HG03432 (cell line): ENCODE measurements at regions not wholly inside any gene's neighbourhood (a gene's known extent, or its start where the extent isn't known, plus 50 kb on each side); places are given as distances from the start of the nearest gene placed in this dataset.
"Not testable (repeated sequence)": the region's sequence is repeated elsewhere in the genome, so short reads cannot be mapped to it uniquely, and the experiment has no call there.

Source experiments
- ATAC-seq: cut with Tn5 transposase; IDR thresholded peaks from one replicate; pipeline ENCODE4 v1.9.1; 2021; ENCODE audit warnings: mild to moderate bottlenecking, moderate library complexity; ENCODE audit not compliant: unreplicated experiment

DNA sequence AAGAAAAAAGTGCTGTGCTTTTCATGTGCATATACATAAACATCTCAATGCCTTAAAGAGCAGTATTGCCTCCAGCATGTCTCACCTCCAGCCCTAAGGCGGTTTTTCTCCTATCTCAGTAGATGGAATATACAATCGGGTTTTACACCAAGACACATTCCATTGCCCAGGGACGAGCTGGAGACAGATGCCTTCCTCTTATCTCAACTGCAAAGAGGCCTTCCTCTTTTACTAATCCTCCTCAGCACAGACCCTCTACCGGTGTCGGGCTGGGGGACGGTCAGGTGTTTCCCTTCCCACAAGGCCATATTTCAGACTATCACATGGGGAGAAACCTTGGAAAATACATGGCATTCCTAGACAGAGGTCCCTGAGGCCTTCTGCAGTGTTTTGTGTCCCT is 385.3 kb downstream of the AMY1C start:
- not testable (repeated sequence) for ATAC-seq

DNA sequence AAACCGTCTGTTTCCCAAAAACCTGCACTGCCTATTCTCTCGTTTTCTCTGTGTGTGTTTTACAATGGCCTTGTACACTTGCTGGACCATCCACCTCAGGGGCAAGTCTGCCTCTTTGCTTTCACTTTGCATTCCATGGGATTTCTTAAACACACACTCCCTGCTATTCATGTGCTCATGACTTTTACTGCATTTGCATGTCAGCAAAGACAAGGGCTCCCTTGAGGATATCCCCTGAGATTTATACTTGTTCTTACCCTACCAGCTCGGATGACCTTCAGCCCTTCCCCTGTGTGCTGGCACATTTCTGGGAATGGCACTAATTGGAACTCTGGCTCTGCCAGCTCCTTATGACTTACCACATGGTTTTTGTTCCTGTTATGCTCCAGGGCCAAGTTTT is 386.9 kb downstream of the AMY1C start:
- ATAC-seq = no peak

DNA sequence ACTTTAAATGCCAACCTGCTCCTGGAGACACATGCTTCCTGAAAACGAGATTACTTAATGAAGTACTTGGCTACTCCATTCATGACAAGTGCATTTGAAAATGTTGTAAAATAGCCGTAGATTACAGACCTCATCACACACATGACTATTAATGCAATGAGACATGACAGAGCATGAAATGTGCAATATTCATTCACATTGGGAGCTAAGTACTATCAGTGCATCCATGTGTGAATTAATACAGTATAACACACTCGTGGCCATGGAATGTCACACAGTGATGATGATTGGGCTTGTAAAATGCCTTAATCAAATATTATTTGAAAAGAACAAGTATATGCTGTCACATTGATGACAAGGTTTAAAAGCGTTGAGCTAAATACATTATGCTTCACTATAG is 407.0 kb downstream of the AMY1C start:
- ATAC-seq = no peak

DNA sequence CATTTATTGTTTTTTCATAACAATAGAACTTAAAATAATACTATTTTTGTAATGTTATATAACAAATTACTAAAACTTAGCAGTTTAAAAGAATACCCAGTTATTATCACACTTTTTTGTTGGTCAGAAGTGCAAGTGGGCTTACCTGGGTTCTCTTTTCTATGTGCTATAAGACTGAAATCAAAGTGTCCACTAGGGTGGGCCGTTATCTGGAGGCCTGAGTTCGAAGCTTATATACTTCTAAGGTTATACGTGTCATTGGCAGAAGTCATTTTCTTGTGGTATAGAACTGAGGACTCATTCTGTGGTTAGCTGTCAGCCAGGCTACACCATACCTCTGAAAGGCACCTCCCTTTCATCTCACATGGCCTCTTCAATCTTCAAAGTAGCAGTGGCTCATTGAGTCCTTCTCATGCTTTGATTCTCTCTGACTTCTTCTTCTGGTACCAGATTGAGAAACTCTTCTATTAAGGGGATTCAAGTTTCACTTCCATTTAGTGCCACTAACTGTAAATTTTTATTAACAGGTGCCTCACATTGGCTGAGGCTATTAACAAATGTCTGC is 414.3 kb downstream of the AMY1C start:
- no peak for ATAC-seq

DNA sequence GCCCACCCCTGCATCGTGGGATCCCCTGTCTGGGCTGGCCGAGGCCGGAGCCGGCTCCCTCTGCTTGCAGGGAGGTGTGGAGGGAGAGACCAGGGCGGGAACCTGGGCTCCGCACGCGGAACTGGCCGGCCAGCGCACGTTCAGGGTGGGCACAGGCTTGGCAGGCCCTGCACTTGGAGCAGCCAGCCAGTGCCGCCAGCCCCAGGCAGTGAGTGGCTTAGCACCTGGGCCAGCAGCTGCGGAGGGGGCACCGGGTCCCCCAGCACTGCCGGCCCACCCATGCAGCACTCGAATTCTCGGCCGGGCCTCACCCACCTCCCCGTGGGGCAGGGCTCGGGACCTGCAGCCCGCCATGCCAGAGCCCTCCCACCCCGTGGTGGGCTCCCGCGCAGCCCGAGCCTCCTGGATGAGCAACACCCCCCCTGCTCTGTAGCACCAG is 422.6 kb downstream of the AMY1C start:
- no peak for ATAC-seq

DNA sequence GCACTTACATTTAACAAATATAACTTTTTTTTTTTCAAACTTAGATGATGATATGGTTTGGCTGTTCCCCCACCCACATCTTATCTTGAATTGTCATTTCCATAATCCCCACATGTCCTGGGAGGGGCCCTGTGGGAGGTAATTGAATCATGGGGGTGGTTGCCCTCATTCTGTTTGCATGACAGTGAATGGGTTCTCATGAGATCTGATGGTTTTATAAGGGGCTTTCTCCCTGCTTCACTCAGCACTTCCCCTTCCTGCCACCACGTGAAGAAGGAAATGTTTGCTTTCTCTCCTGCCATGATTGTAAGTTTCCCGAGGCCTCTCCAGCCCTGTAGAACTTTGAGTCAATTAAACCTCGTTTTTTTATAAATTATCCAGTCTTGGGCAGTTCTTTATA is 432.6 kb downstream of the AMY1C start:
- ATAC-seq = no peak

DNA sequence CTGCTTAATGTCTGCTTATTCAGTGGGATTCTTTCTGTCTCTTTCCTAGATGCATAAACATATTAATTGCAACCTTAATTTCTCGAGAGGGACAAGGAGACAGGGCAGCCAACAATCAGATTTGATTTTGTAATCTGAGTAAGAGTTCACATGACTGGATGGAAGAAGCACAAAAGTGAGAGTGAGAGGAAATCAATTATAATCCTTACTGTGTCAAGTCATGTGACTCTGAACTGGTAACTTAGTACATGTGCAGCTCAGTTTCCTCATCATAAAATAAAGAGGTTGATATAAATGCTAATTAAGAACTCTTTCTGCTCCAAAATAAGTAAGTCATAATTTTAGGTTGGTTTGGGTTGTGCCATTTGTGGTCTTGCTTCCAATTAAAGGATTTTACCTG is 439.5 kb downstream of the AMY1C start:
- no peak for ATAC-seq

DNA sequence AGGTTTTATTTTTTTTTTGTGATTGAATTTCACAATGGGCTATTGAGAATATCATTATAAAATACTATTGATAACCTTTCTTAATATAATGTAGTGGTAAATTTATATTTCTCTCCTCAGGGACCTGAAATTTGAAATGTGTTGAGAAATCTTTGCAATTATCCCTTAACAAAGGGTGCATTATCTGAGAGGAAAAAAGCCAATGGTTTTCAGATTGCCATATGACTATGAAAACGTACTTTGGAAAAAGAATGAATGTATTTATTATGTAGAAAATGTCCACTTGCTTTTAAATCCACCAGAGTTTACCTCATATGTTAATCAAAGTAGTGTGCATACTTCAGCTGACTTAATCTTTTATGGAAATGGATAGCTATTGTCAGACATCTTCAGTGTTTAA is 441.1 kb downstream of the AMY1C start:
- no peak for ATAC-seq

DNA sequence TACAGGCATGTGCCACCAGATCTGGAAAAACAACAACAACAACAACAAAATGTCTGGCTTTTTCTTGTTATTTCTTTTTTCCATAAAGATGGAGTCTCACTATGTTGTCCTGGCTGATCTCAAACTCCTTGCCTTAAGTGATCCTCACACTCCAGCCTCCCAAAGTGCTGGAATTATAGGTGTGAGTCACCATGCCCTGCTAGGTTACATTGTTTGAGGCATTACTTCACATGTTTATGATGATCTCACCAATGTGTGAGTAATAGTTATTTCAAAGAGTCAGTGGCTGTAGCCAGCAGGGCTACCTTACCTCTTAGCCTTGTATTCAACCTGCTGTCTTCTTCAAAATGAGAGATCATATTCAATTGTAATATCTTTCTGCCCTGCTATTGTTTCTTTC is 445.7 kb downstream of the AMY1C start:
- ATAC-seq = no peak

DNA sequence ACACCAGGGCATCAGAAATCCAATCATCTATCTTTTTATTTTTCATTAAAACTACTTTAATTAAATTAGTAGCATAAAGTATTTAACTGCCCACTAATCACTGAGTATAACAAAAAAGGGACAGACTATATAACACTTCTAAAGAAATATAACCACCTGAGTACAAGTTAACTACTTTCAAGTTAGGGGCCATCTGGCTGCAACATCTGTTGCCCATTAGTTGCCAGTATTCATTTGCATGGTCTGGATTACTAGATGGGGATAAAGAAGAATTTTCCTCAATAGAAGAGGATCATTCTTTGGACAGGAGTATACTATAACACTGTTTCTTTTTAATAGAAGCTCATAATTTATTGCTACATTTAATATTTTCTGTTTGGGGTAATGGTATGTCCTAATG is 446.4 kb downstream of the AMY1C start:
- no peak for ATAC-seq

DNA sequence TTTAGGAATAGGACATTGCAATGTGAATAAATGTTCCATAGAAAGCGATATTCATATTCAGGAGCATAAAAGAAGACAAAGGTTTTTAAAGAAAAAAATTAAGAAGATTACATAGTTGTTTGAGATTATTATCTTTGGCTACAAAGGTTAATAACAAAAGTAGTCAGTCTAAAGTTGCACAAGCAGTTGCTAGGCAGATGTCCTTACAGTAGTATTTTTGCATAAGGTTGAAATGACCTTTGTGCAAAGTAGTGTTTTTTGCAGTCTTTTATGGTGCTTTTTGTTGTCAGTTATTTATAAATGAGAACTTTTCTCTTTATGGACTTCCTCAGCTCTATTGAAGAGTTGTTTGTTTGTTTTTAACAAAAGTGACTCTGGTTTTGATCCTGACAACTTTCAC is 447.8 kb downstream of the AMY1C start:
- ATAC-seq = no peak

DNA sequence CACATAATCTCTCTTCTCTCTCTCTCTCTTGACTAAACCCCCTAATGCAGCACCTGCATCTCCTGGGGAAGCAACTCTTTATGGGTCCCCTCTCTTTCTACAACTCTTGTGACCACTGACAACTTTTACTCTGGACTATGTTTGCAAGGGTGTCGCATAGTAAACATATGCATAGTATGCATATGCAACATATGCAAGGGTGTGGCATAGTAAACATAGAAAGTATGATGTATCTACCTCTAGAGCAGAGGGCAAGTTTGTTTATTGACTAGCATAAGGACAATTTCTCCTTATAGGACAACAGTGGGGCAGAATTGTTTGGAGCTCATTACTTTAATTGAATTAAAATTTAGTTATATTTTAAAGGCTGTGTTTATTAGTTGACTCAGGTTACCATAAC is 462.5 kb downstream of the AMY1C start:
- no peak for ATAC-seq

DNA sequence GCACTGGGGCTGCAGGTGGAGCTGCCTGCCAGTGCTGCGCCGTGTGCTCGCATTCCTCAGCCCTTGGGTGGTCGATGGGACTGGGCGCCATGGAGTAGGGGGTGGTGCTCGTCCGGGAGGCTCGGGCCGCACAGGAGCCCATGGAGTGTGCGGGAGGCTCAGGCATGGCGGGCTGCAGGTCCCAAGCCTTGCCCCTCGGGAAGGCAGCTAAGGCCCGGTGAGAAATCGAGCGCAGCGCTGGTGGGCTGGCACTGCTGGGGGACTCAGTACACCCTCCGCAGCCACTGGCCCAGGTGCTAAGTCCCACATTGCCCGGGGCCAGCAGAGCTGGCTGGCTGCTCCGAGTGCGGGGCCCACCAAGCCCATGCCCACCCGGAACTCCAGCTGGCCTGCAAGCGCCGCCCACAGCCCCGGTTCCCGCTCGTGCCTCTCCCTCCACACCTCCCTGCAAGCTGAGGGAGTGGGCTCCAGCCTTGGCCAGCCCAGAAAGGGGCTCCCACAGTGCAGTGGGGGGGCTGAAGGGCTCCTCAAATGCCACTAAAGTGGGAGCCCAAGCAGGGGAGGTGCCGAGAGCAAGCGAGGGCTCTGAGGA is 467.8 kb downstream of the AMY1C start:
- ATAC-seq = not testable (repeated sequence)

DNA sequence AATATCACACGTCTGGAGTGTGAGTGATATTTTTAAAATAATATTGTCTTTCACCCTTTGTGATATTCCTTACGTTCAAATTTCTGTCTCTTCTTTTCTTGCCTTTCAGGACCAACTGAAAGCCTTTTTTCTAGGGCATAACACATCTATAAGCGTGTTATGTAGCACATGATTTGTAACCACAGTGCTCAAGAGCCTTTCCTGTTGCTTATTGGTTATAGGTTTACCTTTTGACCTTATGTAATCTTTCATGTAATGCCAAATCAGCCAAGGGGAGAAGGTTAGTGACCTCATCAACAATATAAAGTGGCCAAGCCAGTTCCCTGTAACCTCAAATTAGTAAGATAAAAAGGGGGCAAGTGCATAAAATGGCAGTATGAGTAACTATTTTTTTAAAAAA is 480.2 kb downstream of the AMY1C start:
- ATAC-seq = no peak

DNA sequence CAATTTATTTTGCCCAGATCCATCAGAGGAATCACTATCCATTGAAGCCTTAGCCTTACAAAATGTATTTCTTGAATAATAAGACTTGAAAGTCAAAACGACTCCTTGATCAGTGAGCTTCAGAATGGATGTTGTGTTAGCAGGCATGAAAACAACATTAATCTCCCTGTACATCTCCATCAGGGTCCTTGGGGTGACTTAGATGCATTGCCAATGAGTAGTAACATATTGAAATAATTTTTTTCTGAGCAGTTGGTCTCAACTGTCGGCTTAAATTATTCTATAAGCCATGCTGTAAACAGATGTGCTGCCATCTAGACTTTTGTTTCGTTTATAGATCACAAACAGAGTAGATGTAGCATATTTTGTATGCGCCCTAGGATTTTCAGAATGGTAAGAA is 482.0 kb downstream of the AMY1C start:
- ATAC-seq = no peak

DNA sequence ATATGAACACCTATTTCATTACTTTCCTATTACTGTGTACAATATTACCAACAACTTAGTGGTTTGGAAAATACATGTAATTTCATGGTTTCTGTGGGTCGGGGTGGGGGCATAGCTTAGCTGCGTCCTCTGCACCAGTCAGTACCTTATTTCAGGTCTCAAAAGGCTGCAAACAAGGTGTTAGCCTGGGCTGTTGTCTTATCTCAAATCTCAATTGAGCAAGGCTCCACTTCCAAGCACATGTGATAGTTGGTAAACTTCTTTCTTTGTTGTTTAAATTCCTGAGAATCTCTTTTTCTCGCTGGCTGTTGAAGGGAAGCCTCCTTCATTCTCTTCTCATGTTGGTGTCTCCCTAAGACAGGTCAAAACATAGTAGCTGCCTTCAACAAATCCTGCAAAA is 485.4 kb downstream of the AMY1C start:
- ATAC-seq = no peak

DNA sequence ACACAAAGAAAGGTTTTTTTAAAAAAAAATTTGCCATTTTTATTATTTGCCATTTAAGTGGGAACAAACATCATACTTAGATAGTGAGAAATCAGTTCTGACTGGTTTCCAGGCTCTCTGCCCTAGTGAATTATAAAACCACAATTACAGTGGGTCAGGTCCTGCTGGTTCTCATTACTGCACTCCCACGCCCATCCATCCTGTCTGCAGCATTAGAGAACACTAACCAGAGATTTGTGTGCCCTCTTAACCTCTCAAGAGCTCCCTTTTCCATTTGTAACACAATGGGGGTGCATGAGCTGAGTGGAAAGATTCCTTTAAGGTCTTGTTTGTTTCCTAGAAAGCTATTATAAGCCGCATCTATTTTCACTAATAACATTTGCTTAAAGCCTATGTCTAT is 489.3 kb downstream of the AMY1C start:
- no peak for ATAC-seq

DNA sequence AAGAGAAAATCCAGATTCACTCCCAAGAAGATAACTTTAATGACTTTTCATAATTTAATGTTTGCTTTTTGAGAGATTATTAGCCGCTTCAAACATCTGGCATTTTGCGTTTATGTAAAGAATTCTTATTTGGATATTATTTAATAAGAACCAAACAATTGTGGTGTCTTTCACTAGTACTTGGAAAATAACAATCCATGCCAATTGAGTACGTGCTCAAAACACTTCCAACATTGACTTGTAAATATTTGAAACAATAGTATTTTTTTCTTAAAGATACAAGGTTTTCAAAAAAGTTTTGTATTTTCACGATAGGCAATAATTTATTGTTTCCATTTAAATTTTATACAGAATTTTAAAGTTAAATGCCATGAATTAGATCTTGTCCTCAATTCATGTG is 498.7 kb downstream of the AMY1C start:
- no peak for ATAC-seq

DNA sequence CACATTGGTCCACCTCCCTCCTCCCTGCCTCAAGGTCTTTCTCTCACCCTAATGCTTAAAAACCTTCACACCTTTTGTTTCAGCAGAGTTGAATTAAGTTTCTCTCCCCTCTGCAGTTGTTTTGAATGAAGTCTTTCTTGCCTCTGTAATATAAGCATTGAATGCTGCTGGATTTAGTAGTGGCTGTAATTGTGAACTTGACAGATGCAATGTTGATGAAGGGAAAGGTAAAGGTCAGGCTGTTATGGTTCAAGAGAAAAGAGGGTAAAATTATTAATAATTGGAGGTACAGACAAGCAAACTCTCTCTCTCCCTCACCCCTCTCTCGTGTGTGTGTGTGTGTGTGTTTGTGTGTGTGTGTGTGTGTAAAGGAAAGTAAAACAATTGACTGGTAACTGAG is 509.8 kb downstream of the AMY1C start:
- ATAC-seq = no peak

DNA sequence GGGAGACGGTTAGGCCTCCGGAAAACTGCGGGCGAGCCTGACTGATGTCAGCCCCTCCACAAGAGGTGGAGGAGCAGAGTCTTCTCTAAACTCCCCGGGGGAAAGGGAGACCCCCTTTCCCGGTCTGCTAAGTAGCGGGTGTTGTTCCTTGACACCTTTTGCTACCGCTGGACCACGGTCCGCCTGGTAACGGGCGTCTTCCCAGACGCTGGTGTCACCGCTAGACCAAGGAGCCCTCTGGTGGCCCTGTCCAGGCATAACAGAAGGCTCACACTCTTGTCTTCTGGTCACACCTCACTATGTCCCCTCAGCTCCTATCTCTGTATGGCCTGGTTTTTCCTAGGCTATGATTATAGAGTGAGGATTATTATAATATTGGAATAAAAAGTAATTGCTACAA is 513.4 kb downstream of the AMY1C start:
- not testable (repeated sequence) for ATAC-seq

DNA sequence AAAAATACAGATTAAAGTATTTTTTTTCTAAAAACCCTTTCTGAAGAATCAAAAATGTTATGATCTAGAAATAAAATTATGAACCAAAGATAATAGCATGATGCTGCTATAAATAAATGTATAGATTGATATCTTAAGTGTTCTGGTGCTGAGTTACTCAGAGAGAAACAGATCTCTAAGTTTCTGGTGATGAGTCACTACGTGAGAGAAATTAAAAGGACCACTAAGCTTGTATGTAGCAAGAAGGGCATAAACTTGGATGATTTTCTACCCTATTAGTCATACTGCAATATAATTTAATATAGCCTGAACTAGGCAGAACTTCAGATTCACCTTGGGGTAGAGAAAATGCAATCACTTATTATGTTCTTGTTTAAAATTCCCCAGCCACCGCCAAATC is 514.8 kb downstream of the AMY1C start:
- ATAC-seq = no peak

DNA sequence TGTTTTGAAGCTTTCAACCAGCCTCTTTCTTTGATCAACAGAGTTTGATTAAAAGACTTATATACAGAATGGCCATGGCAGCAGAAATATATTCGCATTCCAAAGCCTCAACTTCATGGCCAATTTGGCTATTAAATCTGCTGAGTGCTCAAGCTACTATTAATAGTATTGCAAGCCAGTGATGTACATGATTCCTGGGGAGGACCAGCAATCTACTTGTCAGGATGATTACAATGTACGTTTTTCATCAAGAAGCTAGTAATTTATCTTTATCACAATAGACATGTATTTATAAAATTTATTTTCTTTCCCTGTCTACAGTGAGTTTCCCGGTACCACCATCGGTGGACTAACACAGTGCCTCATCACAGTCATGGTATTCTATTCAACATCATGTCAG is 515.5 kb downstream of the AMY1C start:
- ATAC-seq = no peak

DNA sequence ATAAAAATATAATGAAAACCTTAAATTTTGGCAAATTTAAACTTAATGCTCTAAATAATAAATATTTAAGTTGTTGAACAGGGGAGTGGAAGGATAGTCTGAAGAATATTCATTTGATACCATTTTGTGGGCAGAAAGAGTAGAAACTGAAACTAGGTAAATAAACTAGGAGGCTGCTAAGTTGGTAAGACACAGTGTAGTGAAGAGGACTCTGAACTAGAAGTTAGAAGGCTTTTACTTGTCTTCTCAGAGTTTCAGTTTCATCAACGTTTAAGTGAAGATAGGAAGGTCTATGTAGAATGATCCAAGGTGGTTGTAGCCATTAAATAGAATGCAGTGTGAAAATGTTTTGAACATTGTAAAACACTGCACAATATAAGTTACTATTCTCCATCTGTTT is 516.9 kb downstream of the AMY1C start:
- peak; percentile 93 for ATAC-seq
